Spleen (tissue), 11 donors: ENCODE measurements at regions not wholly inside any gene's neighbourhood (a gene's known extent, or its start where the extent isn't known, plus 50 kb on each side); places are given as distances from the start of the nearest gene placed in this dataset.

Experiments
- DNase-seq: peaks from one replicate; pipeline ENCODE4 v3.0.0-alpha.2; 2020
- H3K27ac ChIP-seq, 8 donors: fragments of 200-600 bp; sonication (generic) in 7 of 8; 1 replicate in 4 of 8; 2 replicates in 4 of 8; pipeline versions ENCODE4 v1.5.0 to v1.8.0; 2016 to 2021; ENCODE audit warnings: inconsistent platforms in 4 of 8, mild to moderate bottlenecking in 4 of 8, moderate library complexity in 1 of 8
- H3K27me3 ChIP-seq, 7 donors: fragments of 200-600 bp; sonication (generic) in 6 of 7; replicated peaks in 1 of 7; 1 replicate in 4 of 7; 2 replicates in 3 of 7; pipeline versions ENCODE4 v1.5.0 to v1.8.0; 2016 to 2021; ENCODE audit warnings: inconsistent platforms in 3 of 7, mild to moderate bottlenecking in 1 of 7
- H3K36me3 ChIP-seq, 6 donors: fragments of 200-600 bp; sonication (generic) in 5 of 6; 1 replicate in 4 of 6; 2 replicates in 2 of 6; pipeline versions ENCODE4 v1.5.0 to v1.8.0; 2016 to 2021; ENCODE audit warnings: inconsistent platforms in 2 of 6
- H3K4me1 ChIP-seq, 6 donors: fragments of 200-600 bp; sonication (generic) in 5 of 6; 1 replicate in 3 of 6; 2 replicates in 3 of 6; pipeline versions ENCODE4 v1.5.0 to v1.8.0; 2016 to 2021; ENCODE audit warnings: inconsistent platforms in 3 of 6
- H3K4me3 ChIP-seq, 8 donors: fragments of 200-600 bp; sonication (generic) in 7 of 8; 1 replicate in 4 of 8; 2 replicates in 4 of 8; pipeline versions ENCODE4 v1.5.0 to v1.8.0; 2016 to 2021; ENCODE audit warnings: inconsistent platforms in 4 of 8, mild to moderate bottlenecking in 4 of 8, moderate library complexity in 2 of 8
- H3K9me3 ChIP-seq, 8 donors: fragments of 200-600 bp; sonication (generic) in 7 of 8; 1 replicate in 4 of 8; 2 replicates in 4 of 8; pipeline versions ENCODE4 v1.5.0 to v1.8.0; 2016 to 2021; ENCODE audit warnings: inconsistent platforms in 4 of 8
- POLR2A ChIP-seq, 3 donors: fragments of 450-650 bp; IDR thresholded peaks; one replicate each; pipeline ENCODE4 v1.5.1; 2017; ENCODE audit warnings: antibody characterized with exemption in 3 of 3, mild to moderate bottlenecking in 1 of 3
- POLR2AphosphoS5 ChIP-seq, 3 donors: sonication (generic); formaldehyde crosslinking; IDR thresholded peaks; one replicate each; pipeline ENCODE4 v1.5.1; 2017; ENCODE audit warnings: antibody characterized with exemption in 3 of 3
- WGBS, 5 donors: extraction: QIAGEN DNeasy Blood & Tissue Kit in 3 of 5; methylation state at CpG; one replicate each; pipeline versions ENCODE4 v1.1.5 to v1.1.7; 2013 to 2018; 5-methylcytosine and 5-hydroxymethylcytosine counted together
- intact Hi-C: fragments of 100-400 bp; cut with DNase I; formaldehyde crosslinking; loops from one replicate; pipeline ENCODE4 v1.15.0; 2023; ENCODE audit warnings: low total_unique reads
- TF ChIP-seq, protein P1 (sequence below), 11 experiments: fragments of 200-600 bp in 7 of 11; fragments of 450-650 bp in 4 of 11; sonication (generic) in 4 of 11; IDR thresholded peaks in 8 of 11; conservative IDR thresholded peaks in 3 of 11; 1 replicate in 7 of 11; 2 replicates in 4 of 11; pipeline versions ENCODE4 v1.4.0 to v1.8.0; 2016 to 2021; ENCODE audit warnings: antibody characterized with exemption in 11 of 11, inconsistent platforms in 4 of 11, mild to moderate bottlenecking in 1 of 11
- donor health status: healthy with polysubstance abuse.
- donor health status: DM: no; HTN: no; CAD: no; lungs with moderate emphysema.
- donor health status: DM: no; HTN: no; CAD: no.
- donor health status: Bipolar disorder and iron deficiency.
- donor health status: healthy.
- donor health status: DM: no; HTN: no; CAD: no.
- donor health status: DM: yes; HTN: yes; CAD: no.

DNA sequence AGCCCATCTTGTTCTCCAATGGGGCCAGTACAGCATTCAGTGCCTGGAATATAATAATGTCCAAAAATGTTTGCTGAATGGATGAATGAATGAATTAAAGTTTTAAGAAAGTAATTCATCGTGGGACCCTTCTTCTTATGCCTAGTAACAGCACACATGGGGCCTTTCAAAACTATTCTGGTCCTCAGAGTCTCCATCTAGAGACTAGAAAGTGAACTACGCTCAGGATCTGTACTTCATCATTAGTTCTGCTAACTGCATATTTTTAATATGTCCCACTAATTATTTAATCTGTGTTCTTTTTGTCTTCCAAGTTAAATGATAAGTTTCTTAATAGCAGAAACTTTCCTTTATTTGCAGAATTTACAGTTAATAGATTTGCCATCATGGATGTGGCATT is 172.5 kb downstream of the SMAD2 start:
- intact Hi-C loops: no loop called here

GRCh38 chr18:47756364-47757016 is 174.0 kb downstream of the SMAD2 start:
- peaks cover 0 to 25% (median 13%) of the 10 kb centered on the region in 8 donors for H3K9me3 ChIP-seq
- H3K36me3 ChIP-seq: no peaks in the 10 kb centered on the region
- DNase-seq: peak; percentile 85
- no peak overlapping the region for H3K4me3 ChIP-seq
- 21 to 27% (median 24%) methylated on average over 9 of the region's 9 CpGs for WGBS, 5 donors
- TF ChIP-seq POLR2A (IDR thresholded peaks at IDR 0.05) (no peak), POLR2AphosphoS5 (IDR thresholded peaks at IDR 0.05) (no peak)
- TF ChIP-seq, protein P1, sequence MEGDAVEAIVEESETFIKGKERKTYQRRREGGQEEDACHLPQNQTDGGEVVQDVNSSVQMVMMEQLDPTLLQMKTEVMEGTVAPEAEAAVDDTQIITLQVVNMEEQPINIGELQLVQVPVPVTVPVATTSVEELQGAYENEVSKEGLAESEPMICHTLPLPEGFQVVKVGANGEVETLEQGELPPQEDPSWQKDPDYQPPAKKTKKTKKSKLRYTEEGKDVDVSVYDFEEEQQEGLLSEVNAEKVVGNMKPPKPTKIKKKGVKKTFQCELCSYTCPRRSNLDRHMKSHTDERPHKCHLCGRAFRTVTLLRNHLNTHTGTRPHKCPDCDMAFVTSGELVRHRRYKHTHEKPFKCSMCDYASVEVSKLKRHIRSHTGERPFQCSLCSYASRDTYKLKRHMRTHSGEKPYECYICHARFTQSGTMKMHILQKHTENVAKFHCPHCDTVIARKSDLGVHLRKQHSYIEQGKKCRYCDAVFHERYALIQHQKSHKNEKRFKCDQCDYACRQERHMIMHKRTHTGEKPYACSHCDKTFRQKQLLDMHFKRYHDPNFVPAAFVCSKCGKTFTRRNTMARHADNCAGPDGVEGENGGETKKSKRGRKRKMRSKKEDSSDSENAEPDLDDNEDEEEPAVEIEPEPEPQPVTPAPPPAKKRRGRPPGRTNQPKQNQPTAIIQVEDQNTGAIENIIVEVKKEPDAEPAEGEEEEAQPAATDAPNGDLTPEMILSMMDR (IDR thresholded peaks at IDR 0.05 in 8 of 11, conservative IDR thresholded peaks at IDR 0.05 in 3 of 11): peak; percentile 21 to 86 (median 73)
- H3K27ac ChIP-seq: no peak overlapping the region
- no peaks in the 10 kb centered on the region for H3K4me1 ChIP-seq
- peaks cover 0 to 57% (median 0%) of the 10 kb centered on the region in 7 donors for H3K27me3 ChIP-seq
- intact Hi-C loops: no loop called here

More for the DNA sequence above, 172.5 kb downstream of the SMAD2 start:
- no peak overlapping the region for H3K4me3 ChIP-seq
- H3K9me3 ChIP-seq: peaks cover 0 to 25% (median 13%) of the 10 kb centered on the region in 8 donors
- no peaks in the 10 kb centered on the region for H3K4me1 ChIP-seq
- no peak for DNase-seq
- TF ChIP-seq, protein P1 (IDR thresholded peaks at IDR 0.05 in 8 of 11, conservative IDR thresholded peaks at IDR 0.05 in 3 of 11): peak in 3 of 11 experiments; percentile 11 to 25 (median 20)
- TF ChIP-seq POLR2A (IDR thresholded peaks at IDR 0.05): no peak
- peaks cover 0 to 59% (median 0%) of the 10 kb centered on the region in 7 donors for H3K27me3 ChIP-seq
- no peaks in the 10 kb centered on the region for H3K36me3 ChIP-seq
- H3K27ac ChIP-seq: no peak overlapping the region
- 62 to 70% (median 68%) methylated on average over 2 of the region's 2 CpGs for WGBS, 5 donors

DNA sequence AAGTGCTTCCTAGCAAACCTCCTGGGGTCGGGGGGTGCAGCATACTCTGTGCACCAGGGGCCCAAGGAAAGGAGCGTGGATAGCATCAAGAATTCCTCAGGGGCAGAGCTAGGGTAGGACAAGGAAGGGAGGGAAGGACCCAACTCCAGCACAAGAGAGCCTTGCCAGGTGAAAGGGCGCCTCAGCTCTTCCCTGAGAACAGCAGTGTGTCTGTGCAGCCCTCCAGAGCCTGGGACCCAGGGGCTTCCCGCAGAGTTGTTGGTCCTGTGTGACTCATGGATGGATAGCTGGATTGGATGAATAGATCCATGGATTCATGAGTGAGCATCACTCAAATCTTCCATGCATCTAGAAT is 175.4 kb downstream of the SMAD2 start:
- H3K9me3 ChIP-seq: peaks cover 0 to 14% (median 9%) of the 10 kb centered on the region in 8 donors
- no peak for DNase-seq
- no peaks in the 10 kb centered on the region for H3K36me3 ChIP-seq
- 79 to 91% (median 82%) methylated on average over 4 of the region's 4 CpGs for WGBS, 5 donors
- no peak overlapping the region for H3K27ac ChIP-seq
- intact Hi-C loops: no loop called here
- H3K4me1 ChIP-seq: no peaks in the 10 kb centered on the region
- H3K27me3 ChIP-seq: peaks cover 0 to 47% (median 0%) of the 10 kb centered on the region in 7 donors
- H3K4me3 ChIP-seq: no peak overlapping the region
- TF ChIP-seq, protein P1 (IDR thresholded peaks at IDR 0.05 in 8 of 11, conservative IDR thresholded peaks at IDR 0.05 in 3 of 11): no peak
- TF ChIP-seq POLR2A (IDR thresholded peaks at IDR 0.05) (no peak), POLR2AphosphoS5 (IDR thresholded peaks at IDR 0.05) (no peak)

DNA sequence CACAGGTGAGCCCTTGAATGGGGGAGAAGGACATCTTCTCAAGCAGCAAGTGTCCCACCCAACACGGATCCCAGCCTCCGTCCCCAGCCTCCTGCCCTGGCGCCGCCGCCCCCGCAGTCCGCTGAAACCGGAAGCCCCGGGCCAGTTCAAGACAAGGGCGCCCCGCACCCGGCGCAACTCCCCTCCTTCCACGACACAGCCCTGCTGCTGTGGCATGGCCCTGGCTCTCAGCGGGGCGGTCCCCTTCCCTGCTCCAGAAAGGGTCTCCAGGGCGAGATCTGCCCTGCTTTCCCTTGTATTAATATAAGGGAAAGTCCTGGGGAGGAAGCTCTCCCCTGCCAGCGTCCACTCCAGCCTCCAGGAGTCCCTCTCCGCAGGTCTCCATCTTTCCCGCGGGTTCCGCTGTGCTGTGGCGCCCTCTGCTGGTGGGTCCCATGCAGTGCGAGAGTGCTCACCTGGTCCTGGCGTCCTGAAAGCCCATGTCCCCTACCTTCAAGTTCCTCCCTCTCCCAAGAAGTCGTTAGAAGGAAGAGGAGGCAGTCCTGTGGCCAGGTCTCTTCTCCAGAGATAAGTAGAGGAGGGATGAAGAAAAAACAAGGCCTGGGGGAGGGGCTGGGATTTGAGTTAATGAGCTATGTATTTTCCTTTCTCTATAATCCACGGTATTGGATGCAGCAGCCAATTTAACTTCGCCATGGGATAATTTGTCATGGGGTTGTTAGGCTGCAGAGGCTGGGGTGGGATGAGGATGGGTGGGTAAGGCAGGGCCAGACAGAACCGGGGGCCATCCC is 176.0 kb downstream of the SMAD2 start:
- H3K9me3 ChIP-seq: peaks cover 0 to 11% (median 8%) of the 10 kb centered on the region in 8 donors
- no peak overlapping the region for H3K4me3 ChIP-seq
- TF ChIP-seq POLR2A (IDR thresholded peaks at IDR 0.05) (no peak), POLR2AphosphoS5 (IDR thresholded peaks at IDR 0.05) (no peak)
- TF ChIP-seq, protein P1 (IDR thresholded peaks at IDR 0.05 in 8 of 11, conservative IDR thresholded peaks at IDR 0.05 in 3 of 11): peak in 10 of 11 experiments; percentile 19 to 78 (median 58)
- H3K27ac ChIP-seq: no peak overlapping the region
- H3K27me3 ChIP-seq: peaks cover 0 to 41% (median 0%) of the 10 kb centered on the region in 7 donors
- DNase-seq: no peak
- H3K4me1 ChIP-seq: peaks cover 0 to under 1% (median 0%) of the 10 kb centered on the region in 6 donors
- H3K36me3 ChIP-seq: no peaks in the 10 kb centered on the region
- 45 to 59% (median 51%) methylated on average over 18 to 29 of the region's 29 CpGs for WGBS, 5 donors
- intact Hi-C loops: no loop called here
